MM.1S (cell line): ENCODE measurements at regions not wholly inside any gene's neighbourhood (a gene's known extent, or its start where the extent isn't known, plus 50 kb on each side); places are given as distances from the start of the nearest gene placed in this dataset.

ENCODE experiments used
- CTCF ChIP-seq: fragments of 300-600 bp; sonication (generic); IDR thresholded peaks from 2 replicates; pipeline ENCODE4 v1.5.1; 2016; ENCODE audit warnings: antibody characterized with exemption, low read length, mixed read lengths
- EZH2 ChIP-seq: fragments of 300-600 bp; sonication (generic); optimal IDR thresholded peaks from 2 replicates; pipeline ENCODE3; 2017; ENCODE audit warnings: low read depth, mild to moderate bottlenecking, antibody characterized with exemption, low read length, mixed read lengths
- EZH2phosphoT487 ChIP-seq: fragments of 300-600 bp; sonication (generic); IDR thresholded peaks from 2 replicates; pipeline ENCODE4 v1.6.1; 2018; ENCODE audit warnings: antibody characterized with exemption, low read length

DNA sequence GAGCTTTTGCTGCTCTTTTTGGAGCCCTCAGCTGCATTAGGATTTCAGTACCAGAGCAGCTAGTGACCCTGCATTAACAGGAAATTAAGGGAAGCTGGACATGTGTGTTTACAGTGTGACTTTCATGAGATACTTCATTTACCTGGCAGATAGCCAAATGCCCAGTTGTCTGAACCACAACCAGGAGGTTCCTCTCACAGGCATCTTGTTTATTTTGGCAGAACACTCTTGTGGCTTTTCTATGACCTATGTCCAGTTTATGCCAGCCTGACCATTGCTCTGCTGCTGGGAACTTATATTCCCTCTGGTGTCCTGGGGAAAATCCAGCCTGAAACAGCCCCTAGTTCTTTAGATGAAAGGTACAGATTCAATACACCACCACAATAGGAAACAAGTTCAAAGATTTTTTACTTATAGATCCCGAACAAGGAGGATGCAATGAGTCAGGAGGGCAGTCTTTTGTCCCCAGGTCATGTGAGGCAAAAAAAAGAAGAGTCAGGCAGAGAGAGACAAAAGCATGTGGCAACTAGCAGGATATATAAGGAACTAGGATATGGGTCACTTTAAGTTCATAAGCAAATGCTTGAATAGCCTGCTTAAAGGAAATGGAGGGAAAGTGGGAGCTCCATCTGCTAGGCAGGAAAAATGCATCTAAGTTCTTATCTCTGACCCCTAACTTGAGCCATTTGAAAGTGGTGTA lies 379.3 kb downstream of the INSC start:
- no peak for TF ChIP-seq CTCF
- no peak for TF ChIP-seq EZH2
- TF ChIP-seq EZH2phosphoT487 = no peak
